GM12874 (cell line): ENCODE measurements at regions not wholly inside any gene's neighbourhood (a gene's known extent, or its start where the extent isn't known, plus 50 kb on each side); places are given as distances from the start of the nearest gene placed in this dataset.

Source experiments
- CTCF ChIP-seq: IDR thresholded peaks from 2 replicates; pipeline ENCODE4 v1.5.1; 2011; ENCODE audit warnings: low read depth, mild to moderate bottlenecking, control low read depth, low read length, moderate library complexity; ENCODE audit not compliant: insufficient read depth

GRCh38 chr3:13174011-13174802, 101.0 kb upstream of the IQSEC1 start:
- TF ChIP-seq CTCF, result no peak

- TF ChIP-seq CTCF, result no peak
Measured at GRCh38 chr3:13173186-13173585, 100.0 kb upstream of the IQSEC1 start.

- TF ChIP-seq CTCF, result no peak
Measured at GRCh38 chr3:13172644-13173013, 99.4 kb upstream of the IQSEC1 start.

GRCh38 chr3:13171704-13172643, 98.7 kb upstream of the IQSEC1 start:
- TF ChIP-seq CTCF, result no peak

- TF ChIP-seq CTCF, result no peak
Measured at GRCh38 chr3:13170317-13170716, 97.1 kb upstream of the IQSEC1 start.

GRCh38 chr3:13168391-13168790, 95.2 kb upstream of the IQSEC1 start:
- no peak for TF ChIP-seq CTCF

- no peak for TF ChIP-seq CTCF
Measured at GRCh38 chr3:13167829-13168228, 94.6 kb upstream of the IQSEC1 start.
